CD14-positive monocyte (primary cell): ENCODE measurements at regions not wholly inside any gene's neighbourhood (a gene's known extent, or its start where the extent isn't known, plus 50 kb on each side); places are given as distances from the start of the nearest gene placed in this dataset.
A peak's percentile ranks its signal among the peaks of the same experiment; 100 is the strongest.

ENCODE experiments used
- DNase-seq, 3 donors: peaks; one replicate each; pipeline ENCODE4 v3.0.0-alpha.2; 2011 to 2022
- H2AFZ ChIP-seq: 2 replicates; pipeline ENCODE4 v1.6.0; 2012; ENCODE audit warnings: mild to moderate bottlenecking, low read depth, low read length, inconsistent platforms; ENCODE audit not compliant: insufficient read depth, poor library complexity, severe bottlenecking
- H3K27ac ChIP-seq, 2 donors: 1 replicate in 1 of 2; 2 replicates in 1 of 2; pipeline ENCODE4 v1.5.1; 2012 to 2013; ENCODE audit warnings: low read length in 2 of 2, control low read depth in 1 of 2, inconsistent platforms in 1 of 2, low read depth in 1 of 2, mild to moderate bottlenecking in 1 of 2
- H3K27me3 ChIP-seq, 2 donors: one replicate each; pipeline versions ENCODE4 v1.6.0 to v1.6.1; 2011 to 2013; ENCODE audit warnings: low read length in 2 of 2; ENCODE audit not compliant: control insufficient read depth in 2 of 2, insufficient read depth in 2 of 2
- H3K36me3 ChIP-seq, 2 donors: replicated peaks in 1 of 2; 1 replicate in 1 of 2; 2 replicates in 1 of 2; pipeline versions ENCODE4 v1.5.1 to v1.6.1; 2012 to 2013; ENCODE audit warnings: low read length in 2 of 2, control low read depth in 1 of 2, inconsistent platforms in 1 of 2, mild to moderate bottlenecking in 1 of 2; ENCODE audit not compliant: insufficient read depth in 2 of 2, control insufficient read depth in 1 of 2
- H3K4me1 ChIP-seq, 2 donors: 1 replicate in 1 of 2; 2 replicates in 1 of 2; pipeline versions ENCODE4 v1.5.1 to v1.6.1; 2012 to 2013; ENCODE audit warnings: low read length in 2 of 2, control low read depth in 1 of 2, inconsistent platforms in 1 of 2, mild to moderate bottlenecking in 1 of 2, moderate library complexity in 1 of 2; ENCODE audit not compliant: insufficient read depth in 2 of 2, control insufficient read depth in 1 of 2
- H3K4me2 ChIP-seq: replicated peaks from 2 replicates; pipeline ENCODE3; 2012; ENCODE audit warnings: low read length, moderate library complexity, mild to moderate bottlenecking; ENCODE audit not compliant: poor library complexity, severe bottlenecking; ENCODE audit errors: extremely low read depth
- H3K4me3 ChIP-seq, 3 experiments: fragments of 200-600 bp in 1 of 3; sonication (generic) in 1 of 3; replicated peaks in 1 of 3; 1 replicate in 2 of 3; 2 replicates in 1 of 3; pipeline ENCODE4 v1.5.1; 2011 to 2013; ENCODE audit warnings: low read length in 3 of 3, mild to moderate bottlenecking in 3 of 3, control low read depth in 2 of 3, low read depth in 2 of 3, inconsistent platforms in 1 of 3, moderate library complexity in 1 of 3
- H3K79me2 ChIP-seq: 2 replicates; pipeline ENCODE4 v1.6.0; 2012; ENCODE audit warnings: mild to moderate bottlenecking, control low read depth, inconsistent platforms, low read length, moderate library complexity; ENCODE audit not compliant: insufficient read depth
- H3K9ac ChIP-seq: 2 replicates; pipeline ENCODE4 v1.6.0; 2017; ENCODE audit warnings: low read length, mild to moderate bottlenecking; ENCODE audit not compliant: insufficient read depth, poor library complexity, severe bottlenecking
- H3K9me3 ChIP-seq, 2 donors: replicated peaks in 1 of 2; 1 replicate in 1 of 2; 2 replicates in 1 of 2; pipeline versions ENCODE4 v1.5.1 to v1.6.1; 2012 to 2013; ENCODE audit warnings: low read length in 2 of 2, control low read depth in 1 of 2; ENCODE audit not compliant: control insufficient read depth in 1 of 2, insufficient read depth in 1 of 2
- H4K20me1 ChIP-seq: 2 replicates; pipeline ENCODE4 v1.6.0; 2012; ENCODE audit warnings: mild to moderate bottlenecking, low read length, control low read depth, moderate library complexity; ENCODE audit not compliant: insufficient read depth
- H3K27ac Mint-ChIP-seq, 7 donors: one replicate each; pipeline ENCODE4 v1.8.0; 2020; ENCODE audit warnings: mild to moderate bottlenecking in 7 of 7, mixed read lengths in 7 of 7, moderate library complexity in 6 of 7, inconsistent platforms in 2 of 7
- H3K27me3 Mint-ChIP-seq, 3 donors: one replicate each; pipeline ENCODE4 v1.8.0; 2021 to 2022; ENCODE audit warnings: low read depth in 3 of 3, mild to moderate bottlenecking in 3 of 3, mixed read lengths in 3 of 3, moderate library complexity in 3 of 3, inconsistent platforms in 1 of 3
- H3K36me3 Mint-ChIP-seq, 2 donors: one replicate each; pipeline ENCODE4 v1.8.0; 2020; ENCODE audit warnings: mixed read lengths in 2 of 2, inconsistent platforms in 1 of 2, mild to moderate bottlenecking in 1 of 2
- H3K4me1 Mint-ChIP-seq: one replicate; pipeline ENCODE4 v1.8.0; 2020; ENCODE audit warnings: mild to moderate bottlenecking, mixed read lengths
- H3K4me3 Mint-ChIP-seq, 2 donors: one replicate each; pipeline ENCODE4 v1.8.0; 2020; ENCODE audit warnings: mild to moderate bottlenecking in 2 of 2, mixed read lengths in 2 of 2, moderate library complexity in 1 of 2
- H3K9me3 Mint-ChIP-seq, 7 donors: one replicate each; pipeline ENCODE4 v1.8.0; 2020 to 2022; ENCODE audit warnings: mixed read lengths in 7 of 7, mild to moderate bottlenecking in 6 of 7, moderate library complexity in 6 of 7, inconsistent platforms in 2 of 7
- CTCF ChIP-seq: fragments of 200-600 bp; IDR thresholded peaks from one replicate; pipeline ENCODE4 v1.8.0; 2022; ENCODE audit warnings: antibody characterized with exemption, mild to moderate bottlenecking
- WGBS: methylation state at CpG from one replicate; pipeline ENCODE4 v1.1.5; 2013; ENCODE audit warnings: missing lambda C conversion rate; ENCODE audit not compliant: insufficient coverage; 5-methylcytosine and 5-hydroxymethylcytosine counted together
- intact Hi-C, 2 donors: fragments of 100-400 bp; cut with micrococcal nuclease; formaldehyde crosslinking; loops; one replicate each; pipeline versions ENCODE4 v1.15.0 to v1.15.1; 2023

DNA sequence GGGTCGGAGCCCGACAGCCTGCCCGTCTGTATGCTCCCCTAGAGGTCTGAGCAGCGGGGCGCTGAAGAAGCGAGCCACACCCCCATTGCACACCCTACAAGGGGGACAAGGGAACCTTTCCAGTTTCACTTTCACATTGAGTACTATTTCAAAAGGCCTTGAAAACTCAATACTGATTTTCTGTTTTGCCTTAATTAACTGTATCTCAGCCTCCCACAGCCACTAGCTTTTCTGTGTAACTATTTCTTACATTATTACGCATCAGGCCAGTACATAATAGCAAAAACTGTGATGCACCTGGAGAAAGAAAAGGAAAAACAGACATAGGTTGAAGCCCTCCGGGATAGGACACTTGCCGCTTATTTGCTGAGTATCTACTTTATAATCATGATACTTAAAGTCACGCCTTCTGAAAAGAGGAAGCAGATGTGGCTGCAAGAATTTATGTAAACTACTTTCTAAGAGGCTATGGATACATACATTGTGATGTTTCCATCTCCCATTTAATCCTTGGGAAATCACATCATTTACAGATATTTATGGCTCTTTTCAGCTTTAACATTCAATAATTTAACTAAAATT, 1719.5 kb downstream of the MRPL39 start:
- Histone ChIP-seq H3K4me3 (peak overlapping the region in 2 of 3 experiments; percentile 17 to 34), H3K4me1 (no peaks in the 10 kb centered on the region), H3K27me3 (no peaks in the 10 kb centered on the region), H3K79me2 (no peaks in the 10 kb centered on the region), H3K27ac (no peak overlapping the region), H3K4me2 (peak overlapping the region; percentile 33), H2AFZ (no peak overlapping the region), H3K9ac (no peak overlapping the region), H4K20me1 (no peaks in the 10 kb centered on the region), H3K9me3 (peaks cover 0 to 5% of the 10 kb centered on the region in 2 donors), H3K36me3 (no peaks in the 10 kb centered on the region)
- Mint-ChIP-seq H3K27ac (peak overlapping the region in 3 of 7 donors; percentile 20 to 67 (median 50)), H3K27me3 (no peaks in the 10 kb centered on the region), H3K36me3 (no peaks in the 10 kb centered on the region), H3K4me1 (no peaks in the 10 kb centered on the region), H3K9me3 (peaks cover 0 to 19% (median 8%) of the 10 kb centered on the region in 7 donors), H3K4me3 (peak overlapping the region; percentile 41 to 75)
- intact Hi-C loops: no loop called here
- 96% methylated on average over 3 of the region's 10 CpGs for WGBS
- DNase-seq: no peak
- no peak for TF ChIP-seq CTCF

GRCh38 chr21:23886828-23887724, 1720.2 kb downstream of the MRPL39 start:
- Mint-ChIP-seq H3K36me3 (no peaks in the 10 kb centered on the region), H3K27ac (peak overlapping the region in 1 of 7 donors; percentile 20), H3K27me3 (no peaks in the 10 kb centered on the region), H3K9me3 (peaks cover 0 to 19% (median 8%) of the 10 kb centered on the region in 7 donors), H3K4me3 (peak overlapping the region; percentile 41 to 75), H3K4me1 (no peaks in the 10 kb centered on the region)
- no peaks in the 10 kb centered on the region for H4K20me1 ChIP-seq
- peak overlapping the region; percentile 33 for H3K4me2 ChIP-seq
- H3K4me1 ChIP-seq: no peaks in the 10 kb centered on the region
- intact Hi-C loops: no loop called here
- no peak for TF ChIP-seq CTCF
- H3K4me3 ChIP-seq: peak overlapping the region in 1 of 3 experiments; percentile 34
- peaks cover 0 to 5% of the 10 kb centered on the region in 2 donors for H3K9me3 ChIP-seq
- H2AFZ ChIP-seq: no peak overlapping the region
- no peaks in the 10 kb centered on the region for H3K27me3 ChIP-seq
- WGBS: 98% methylated on average over 13 of the region's 21 CpGs
- H3K36me3 ChIP-seq: no peaks in the 10 kb centered on the region
- no peak overlapping the region for H3K9ac ChIP-seq
- no peaks in the 10 kb centered on the region for H3K79me2 ChIP-seq
- DNase-seq: no peak
- no peak overlapping the region for H3K27ac ChIP-seq
